ENCODE measurements at regions not wholly inside any gene's neighbourhood (a gene's known extent, or its start where the extent isn't known, plus 50 kb on each side); places are given as distances from the start of the nearest gene placed in this dataset.

- no peak overlapping the region for H3K4me3 Mint-ChIP-seq
- peaks cover 28% of the 10 kb centered on the region for H3K27me3 Mint-ChIP-seq
- ATAC-seq = no peak
Observed at GRCh38 chr19:30880551-30880950, 468.7 kb downstream of the TSHZ3 start.

GRCh38 chr19:30880151-30880550, 469.1 kb downstream of the TSHZ3 start:
- H3K27me3 Mint-ChIP-seq = peaks cover 31% of the 10 kb centered on the region
- no peak overlapping the region for H3K27ac Mint-ChIP-seq
- H3K4me1 Mint-ChIP-seq = peaks cover 2% of the 10 kb centered on the region
- H3K36me3 Mint-ChIP-seq (ENCODE audit: low read depth) = peaks cover 3% of the 10 kb centered on the region
- ATAC-seq (no peak), DNase-seq (no peak)
- no peak overlapping the region for H3K4me3 Mint-ChIP-seq
- H3K9me3 ChIP-seq (ENCODE audit: control insufficient read depth, low read length, poor library complexity, severe bottlenecking) = no peaks in the 10 kb centered on the region

More at GRCh38 chr19:30880551-30880950, 468.7 kb downstream of the TSHZ3 start:
- Mint-ChIP-seq H3K27ac (no peak overlapping the region), H3K36me3 (ENCODE audit: low read depth) (peaks cover 3% of the 10 kb centered on the region), H3K4me1 (peaks cover 2% of the 10 kb centered on the region)
- no peaks in the 10 kb centered on the region for H3K9me3 ChIP-seq (ENCODE audit: control insufficient read depth, low read length, poor library complexity, severe bottlenecking)
- no peak for DNase-seq

- ATAC-seq (no peak), DNase-seq (no peak)
- Mint-ChIP-seq H3K4me3 (no peak overlapping the region), H3K27me3 (peaks cover 33% of the 10 kb centered on the region), H3K4me1 (peaks cover 2% of the 10 kb centered on the region), H3K27ac (no peak overlapping the region), H3K36me3 (ENCODE audit: low read depth) (peaks cover 3% of the 10 kb centered on the region)
- no peaks in the 10 kb centered on the region for H3K9me3 ChIP-seq (ENCODE audit: control insufficient read depth, low read length, poor library complexity, severe bottlenecking)
Observed at GRCh38 chr19:30879736-30880135, 469.5 kb downstream of the TSHZ3 start.

GRCh38 chr19:30879225-30879624, 470.0 kb downstream of the TSHZ3 start:
- Mint-ChIP-seq H3K27ac (no peak overlapping the region), H3K4me1 (peaks cover 2% of the 10 kb centered on the region), H3K36me3 (ENCODE audit: low read depth) (peaks cover under 1% of the 10 kb centered on the region), H3K27me3 (peaks cover 33% of the 10 kb centered on the region), H3K4me3 (no peak overlapping the region)
- ATAC-seq = no peak
- no peak for DNase-seq
- no peaks in the 10 kb centered on the region for H3K9me3 ChIP-seq (ENCODE audit: control insufficient read depth, low read length, poor library complexity, severe bottlenecking)

GRCh38 chr19:30878495-30878894, 470.7 kb downstream of the TSHZ3 start:
- H3K36me3 Mint-ChIP-seq (ENCODE audit: low read depth) = no peaks in the 10 kb centered on the region
- DNase-seq = no peak
- peaks cover 2% of the 10 kb centered on the region for H3K4me1 Mint-ChIP-seq
- H3K27ac Mint-ChIP-seq = no peak overlapping the region
- no peak for ATAC-seq
- H3K4me3 Mint-ChIP-seq = no peak overlapping the region
- peaks cover 33% of the 10 kb centered on the region for H3K27me3 Mint-ChIP-seq
- H3K9me3 ChIP-seq (ENCODE audit: control insufficient read depth, low read length, poor library complexity, severe bottlenecking) = no peaks in the 10 kb centered on the region

- Mint-ChIP-seq H3K27me3 (peaks cover 34% of the 10 kb centered on the region), H3K4me1 (peaks cover 2% of the 10 kb centered on the region), H3K4me3 (no peak overlapping the region), H3K27ac (no peak overlapping the region), H3K36me3 (ENCODE audit: low read depth) (no peaks in the 10 kb centered on the region)
- DNase-seq (no peak), ATAC-seq (peak; percentile 20)
- H3K9me3 ChIP-seq (ENCODE audit: control insufficient read depth, low read length, poor library complexity, severe bottlenecking) = no peaks in the 10 kb centered on the region
Observed at GRCh38 chr19:30877661-30878113, 471.5 kb downstream of the TSHZ3 start.

GRCh38 chr19:30873691-30874090, 475.5 kb downstream of the TSHZ3 start:
- Mint-ChIP-seq H3K4me1 (no peaks in the 10 kb centered on the region), H3K4me3 (no peak overlapping the region), H3K27ac (no peak overlapping the region), H3K27me3 (peaks cover 40% of the 10 kb centered on the region), H3K36me3 (ENCODE audit: low read depth) (no peaks in the 10 kb centered on the region)
- DNase-seq = no peak
- ATAC-seq = no peak
- no peaks in the 10 kb centered on the region for H3K9me3 ChIP-seq (ENCODE audit: control insufficient read depth, low read length, poor library complexity, severe bottlenecking)

- H3K4me3 Mint-ChIP-seq = no peak overlapping the region
- no peaks in the 10 kb centered on the region for H3K9me3 ChIP-seq (ENCODE audit: control insufficient read depth, low read length, poor library complexity, severe bottlenecking)
- no peaks in the 10 kb centered on the region for H3K36me3 Mint-ChIP-seq (ENCODE audit: low read depth)
- peaks cover 46% of the 10 kb centered on the region for H3K27me3 Mint-ChIP-seq
- H3K4me1 Mint-ChIP-seq = no peaks in the 10 kb centered on the region
- no peak overlapping the region for H3K27ac Mint-ChIP-seq
- no peak for DNase-seq
- ATAC-seq = no peak
Observed at GRCh38 chr19:30873003-30873402, 476.2 kb downstream of the TSHZ3 start.

- no peaks in the 10 kb centered on the region for H3K9me3 ChIP-seq (ENCODE audit: control insufficient read depth, low read length, poor library complexity, severe bottlenecking)
- H3K27ac Mint-ChIP-seq = no peak overlapping the region
- no peaks in the 10 kb centered on the region for H3K36me3 Mint-ChIP-seq (ENCODE audit: low read depth)
- DNase-seq (no peak), ATAC-seq (no peak)
- H3K27me3 Mint-ChIP-seq = peaks cover 40% of the 10 kb centered on the region
- no peaks in the 10 kb centered on the region for H3K4me1 Mint-ChIP-seq
- no peak overlapping the region for H3K4me3 Mint-ChIP-seq
Observed at GRCh38 chr19:30871979-30872378, 477.3 kb downstream of the TSHZ3 start.

- peaks cover 31% of the 10 kb centered on the region for H3K27me3 Mint-ChIP-seq
- ATAC-seq (no peak), DNase-seq (no peak)
- no peaks in the 10 kb centered on the region for H3K4me1 Mint-ChIP-seq
- no peaks in the 10 kb centered on the region for H3K36me3 Mint-ChIP-seq (ENCODE audit: low read depth)
- no peak overlapping the region for H3K27ac Mint-ChIP-seq
- no peak overlapping the region for H3K4me3 Mint-ChIP-seq
- no peaks in the 10 kb centered on the region for H3K9me3 ChIP-seq (ENCODE audit: control insufficient read depth, low read length, poor library complexity, severe bottlenecking)
Observed at GRCh38 chr19:30870876-30871275, 478.4 kb downstream of the TSHZ3 start.

GRCh38 chr19:30865511-30865910, 483.7 kb downstream of the TSHZ3 start:
- ATAC-seq (no peak), DNase-seq (no peak)
- Mint-ChIP-seq H3K36me3 (ENCODE audit: low read depth) (peaks cover 2% of the 10 kb centered on the region), H3K27ac (no peak overlapping the region), H3K27me3 (peaks cover 37% of the 10 kb centered on the region), H3K4me3 (no peak overlapping the region), H3K4me1 (no peaks in the 10 kb centered on the region)
- no peaks in the 10 kb centered on the region for H3K9me3 ChIP-seq (ENCODE audit: control insufficient read depth, low read length, poor library complexity, severe bottlenecking)

- Mint-ChIP-seq H3K4me1 (no peaks in the 10 kb centered on the region), H3K4me3 (no peak overlapping the region), H3K27me3 (peaks cover 35% of the 10 kb centered on the region), H3K36me3 (ENCODE audit: low read depth) (peaks cover 2% of the 10 kb centered on the region), H3K27ac (no peak overlapping the region)
- no peak for DNase-seq
- no peaks in the 10 kb centered on the region for H3K9me3 ChIP-seq (ENCODE audit: control insufficient read depth, low read length, poor library complexity, severe bottlenecking)
- ATAC-seq = no peak
Observed at GRCh38 chr19:30864391-30865215, 484.6 kb downstream of the TSHZ3 start.

- ATAC-seq = no peak
- peaks cover 2% of the 10 kb centered on the region for H3K36me3 Mint-ChIP-seq (ENCODE audit: low read depth)
- H3K4me1 Mint-ChIP-seq = no peaks in the 10 kb centered on the region
- H3K27ac Mint-ChIP-seq = no peak overlapping the region
- no peak overlapping the region for H3K4me3 Mint-ChIP-seq
- H3K9me3 ChIP-seq (ENCODE audit: control insufficient read depth, low read length, poor library complexity, severe bottlenecking) = no peaks in the 10 kb centered on the region
- DNase-seq = no peak
- H3K27me3 Mint-ChIP-seq = peaks cover 34% of the 10 kb centered on the region
Observed at GRCh38 chr19:30862876-30863275, 486.4 kb downstream of the TSHZ3 start.

GRCh38 chr19:30861919-30862318, 487.3 kb downstream of the TSHZ3 start:
- Mint-ChIP-seq H3K4me1 (no peaks in the 10 kb centered on the region), H3K36me3 (ENCODE audit: low read depth) (peaks cover 2% of the 10 kb centered on the region), H3K4me3 (no peak overlapping the region), H3K27ac (no peak overlapping the region), H3K27me3 (peaks cover 34% of the 10 kb centered on the region)
- DNase-seq = no peak
- ATAC-seq = no peak
- H3K9me3 ChIP-seq (ENCODE audit: control insufficient read depth, low read length, poor library complexity, severe bottlenecking) = no peaks in the 10 kb centered on the region

Data from T-helper 17 cell (primary cell).